Iris pigment epithelial cell (primary cell): ENCODE measurements at regions not wholly inside any gene's neighbourhood (a gene's known extent, or its start where the extent isn't known, plus 50 kb on each side); places are given as distances from the start of the nearest gene placed in this dataset.
"Not testable (repeated sequence)": the region's sequence is repeated elsewhere in the genome, so short reads cannot be mapped to it uniquely, and the experiment has no call there.

Experiments used
- DNase-seq: peaks from one replicate; pipeline ENCODE4 v3.0.0-alpha.2; 2011; ENCODE audit warnings: low read depth

DNA sequence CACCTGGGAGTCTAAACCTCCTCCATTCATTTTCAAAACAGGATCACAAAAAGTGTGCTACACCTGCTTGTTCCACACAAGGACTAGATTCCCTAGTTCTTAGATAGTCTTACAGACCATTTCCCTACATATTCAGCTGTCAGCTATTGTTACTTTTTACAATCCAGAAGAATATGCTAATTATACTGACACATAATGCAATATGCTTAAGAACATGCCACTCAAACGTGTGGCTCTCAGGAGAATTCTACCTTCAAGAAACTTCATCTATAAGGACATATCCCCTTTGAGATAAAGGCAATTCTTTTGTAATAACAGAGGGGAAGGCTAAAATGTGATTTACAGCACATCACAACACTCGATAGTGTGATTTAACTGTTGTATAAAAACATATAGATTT lies 456.1 kb upstream of the ARRDC3 start:
- no peak for DNase-seq

DNA sequence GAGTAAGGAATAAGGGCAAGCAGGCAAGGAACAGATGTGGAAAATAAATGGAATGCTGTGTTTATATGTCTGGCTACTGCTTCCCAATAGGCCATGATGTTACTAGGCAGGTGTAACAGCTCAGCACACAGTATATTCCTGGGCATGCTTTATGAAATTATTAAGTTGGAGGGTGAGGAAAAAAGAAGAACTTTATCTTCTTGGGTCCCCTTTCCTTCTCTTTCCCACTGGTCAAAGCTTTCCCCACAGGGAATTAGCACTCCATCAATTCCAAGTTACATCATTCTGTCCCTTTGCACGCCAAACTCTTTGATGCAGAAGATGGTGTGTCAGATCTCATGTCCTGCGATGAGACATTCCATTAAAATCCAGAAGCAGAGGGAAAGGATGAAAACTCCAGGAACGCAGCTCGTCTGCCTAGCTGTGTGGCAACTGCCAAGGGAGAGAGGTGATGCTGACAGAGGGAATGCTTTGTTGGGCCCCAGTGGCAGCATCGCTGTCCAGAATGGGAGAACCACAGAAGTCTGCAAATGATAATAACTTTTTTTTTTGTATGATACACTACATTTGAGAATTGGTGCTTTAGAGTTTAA lies 447.3 kb upstream of the ARRDC3 start:
- no peak for DNase-seq

DNA sequence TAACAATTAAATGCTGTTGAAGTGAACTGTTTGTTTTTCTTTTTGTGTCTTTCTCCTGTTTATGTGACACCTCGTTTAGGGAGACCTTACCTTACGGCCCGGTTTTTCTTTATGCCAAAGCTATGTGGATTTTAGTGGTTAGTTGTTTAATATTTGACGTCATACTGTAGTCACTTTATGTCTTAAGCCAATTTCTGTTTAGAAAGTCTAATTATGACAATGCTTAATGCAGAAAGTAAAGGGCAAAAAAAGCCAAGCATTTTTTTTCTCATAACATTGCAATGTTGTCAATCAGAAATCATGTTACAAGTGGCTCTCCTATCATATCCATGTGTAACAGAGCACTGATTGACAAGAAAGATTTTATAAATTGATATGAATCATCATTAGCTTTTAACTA lies 442.5 kb upstream of the ARRDC3 start:
- DNase-seq, result no peak

DNA sequence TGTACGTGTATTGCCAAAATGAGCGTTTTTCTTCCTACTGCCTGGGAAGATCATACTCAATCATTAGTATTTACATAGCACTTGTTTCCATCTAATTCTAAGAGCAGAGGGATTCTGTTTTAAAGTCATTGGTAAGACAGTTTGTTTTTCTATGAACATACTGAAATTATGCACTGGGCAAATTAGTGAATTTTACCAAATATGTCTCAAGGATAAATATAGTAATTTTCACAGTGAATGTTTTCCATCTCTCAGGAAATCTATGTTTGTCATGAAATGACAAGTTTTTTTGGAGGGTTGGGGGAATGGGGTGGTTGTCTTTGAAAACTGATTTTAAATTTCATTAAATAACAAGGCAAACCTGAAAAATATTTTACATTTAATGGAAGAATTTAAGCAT lies 441.3 kb upstream of the ARRDC3 start:
- no peak for DNase-seq

DNA sequence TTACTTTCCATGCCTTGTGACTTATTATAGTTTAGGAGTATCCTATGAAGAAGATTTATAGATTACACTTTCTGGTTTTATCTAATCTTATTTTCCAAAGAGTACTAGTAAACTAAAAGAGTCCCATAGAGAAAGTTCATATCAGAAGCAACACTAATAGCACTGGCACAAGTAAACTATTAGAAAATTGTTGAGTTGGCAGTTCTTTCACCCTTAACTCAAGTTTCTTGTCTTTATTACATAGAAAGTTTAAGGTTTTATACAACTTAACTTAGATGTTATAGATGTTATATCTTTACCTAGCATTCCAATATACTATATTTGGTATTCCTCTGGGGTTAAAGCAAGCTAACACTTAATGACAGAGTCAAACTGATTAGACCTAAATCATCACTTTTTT lies 437.8 kb upstream of the ARRDC3 start:
- no peak for DNase-seq

DNA sequence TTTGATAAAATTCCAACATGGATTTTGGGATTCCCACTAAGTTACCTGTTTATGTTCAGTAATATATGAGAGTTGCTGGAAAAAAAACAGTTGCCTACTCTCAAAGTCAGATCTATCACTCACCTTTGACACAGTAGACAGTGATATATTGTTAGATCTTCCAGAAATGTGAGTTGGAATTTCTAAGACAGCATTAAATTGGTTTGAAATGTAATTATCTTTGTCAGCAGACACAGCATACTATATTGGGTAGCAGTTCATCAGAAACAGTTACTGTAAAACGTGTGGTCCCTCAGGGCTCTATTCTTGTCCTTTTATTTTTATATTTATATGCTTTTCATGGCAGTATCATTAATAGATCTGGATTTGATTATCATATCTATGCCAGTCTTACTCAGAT lies 433.6 kb upstream of the ARRDC3 start:
- DNase-seq, result no peak

DNA sequence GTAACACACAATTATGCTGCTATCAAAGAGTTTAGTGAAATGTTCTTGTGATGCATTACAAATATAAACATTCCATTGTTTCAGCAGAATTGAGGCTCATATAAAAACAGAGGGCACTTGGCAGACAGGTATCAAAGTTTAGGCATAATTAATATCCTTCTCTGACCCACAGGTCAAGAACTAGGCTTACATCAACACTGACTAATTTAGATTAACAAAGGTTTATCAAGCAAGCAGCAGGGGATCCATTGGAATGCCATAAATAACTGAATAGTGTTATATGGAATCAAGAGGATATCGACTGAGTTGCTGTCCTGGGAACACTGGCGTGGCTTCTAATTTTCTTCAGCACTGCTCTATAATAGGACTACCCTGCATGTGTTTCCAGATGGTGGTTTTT lies 414.5 kb upstream of the ARRDC3 start:
- no peak for DNase-seq

DNA sequence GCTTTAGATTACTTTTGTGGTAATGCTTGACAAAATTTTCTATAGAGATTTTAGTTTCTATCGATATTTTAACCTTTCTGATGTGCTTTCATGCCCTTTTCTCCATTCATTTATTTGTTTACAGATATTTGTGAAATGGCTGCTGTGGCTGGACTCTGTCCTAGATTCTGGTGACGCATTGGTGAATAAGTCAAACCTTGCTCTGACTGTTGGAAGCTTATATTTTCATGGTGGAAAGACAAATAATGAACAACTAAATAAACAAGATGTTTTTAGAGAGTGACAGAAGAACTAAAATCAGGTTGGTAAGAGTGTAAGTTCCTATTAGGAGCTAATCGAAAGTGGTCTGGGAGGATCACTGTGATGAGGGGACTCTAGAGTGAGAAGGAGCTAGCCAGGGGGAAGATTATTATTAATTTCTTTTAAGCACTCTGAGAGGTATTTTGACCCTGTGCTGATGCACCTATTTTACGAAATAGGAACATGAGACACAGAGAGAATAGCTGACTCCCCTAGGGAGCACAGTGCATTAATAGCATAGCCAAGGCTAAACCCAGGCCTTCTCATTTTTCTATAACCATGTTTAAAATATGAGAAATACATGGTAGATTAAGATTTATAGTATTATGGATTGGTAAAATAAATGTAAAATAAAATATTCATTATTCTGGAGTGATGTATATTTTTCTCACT lies 411.9 kb upstream of the ARRDC3 start:
- no peak for DNase-seq

DNA sequence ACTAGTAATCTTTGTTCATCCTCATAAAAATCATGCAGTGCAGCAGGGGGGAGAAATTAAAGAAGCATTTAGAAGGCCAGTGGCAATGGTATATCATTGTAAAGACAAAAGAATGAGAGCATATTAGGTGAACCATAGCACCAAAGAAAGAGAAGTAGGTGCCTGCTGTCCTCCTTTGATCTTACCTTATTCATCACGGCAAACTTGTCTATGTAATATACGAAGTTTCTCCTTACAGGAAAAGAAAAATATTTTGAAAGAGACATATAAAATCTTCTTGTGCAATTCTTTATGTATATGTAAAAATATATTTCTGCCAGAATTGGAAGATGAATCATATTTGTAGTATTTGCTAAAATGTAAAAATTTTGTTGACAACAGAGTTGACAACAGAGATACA lies 411.3 kb upstream of the ARRDC3 start:
- no peak for DNase-seq

DNA sequence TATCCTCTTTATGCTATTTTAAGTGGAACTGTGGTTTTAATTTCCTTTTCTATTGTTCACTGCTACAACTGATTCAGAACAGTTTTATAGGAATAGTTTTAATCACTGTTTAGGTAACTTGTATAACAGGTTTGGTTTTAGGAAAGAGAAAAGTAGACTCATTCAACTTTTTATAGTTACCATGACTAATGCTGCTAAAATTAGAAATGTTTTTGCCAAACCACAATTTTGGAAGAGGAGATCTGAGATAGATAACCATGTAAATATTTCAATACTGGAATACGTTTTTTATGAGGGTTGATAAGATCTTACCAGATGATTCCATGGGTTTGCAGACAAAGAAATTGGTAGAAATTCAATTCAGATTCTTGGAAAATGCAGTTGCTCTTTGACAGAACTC lies 404.6 kb upstream of the ARRDC3 start:
- peak; percentile 2 for DNase-seq

DNA sequence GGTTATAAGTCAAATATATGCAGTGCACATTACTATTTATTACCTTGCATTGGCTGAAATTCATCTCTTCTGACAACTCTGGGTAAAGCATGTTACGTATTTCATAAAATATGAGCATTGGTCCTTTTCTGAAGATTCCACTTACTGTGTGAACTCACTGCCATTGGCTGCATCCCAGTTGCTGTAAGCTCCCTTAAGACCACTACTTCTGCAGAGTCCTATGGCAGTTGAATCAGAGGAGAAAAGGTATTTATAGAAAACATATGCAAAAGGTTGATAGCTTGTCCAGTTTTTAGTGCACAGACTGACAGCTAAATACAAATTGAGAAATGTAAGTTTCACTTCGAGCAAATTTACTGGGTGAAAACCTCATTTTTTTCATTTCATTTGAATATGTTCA lies 394.6 kb upstream of the ARRDC3 start:
- DNase-seq, result no peak

DNA sequence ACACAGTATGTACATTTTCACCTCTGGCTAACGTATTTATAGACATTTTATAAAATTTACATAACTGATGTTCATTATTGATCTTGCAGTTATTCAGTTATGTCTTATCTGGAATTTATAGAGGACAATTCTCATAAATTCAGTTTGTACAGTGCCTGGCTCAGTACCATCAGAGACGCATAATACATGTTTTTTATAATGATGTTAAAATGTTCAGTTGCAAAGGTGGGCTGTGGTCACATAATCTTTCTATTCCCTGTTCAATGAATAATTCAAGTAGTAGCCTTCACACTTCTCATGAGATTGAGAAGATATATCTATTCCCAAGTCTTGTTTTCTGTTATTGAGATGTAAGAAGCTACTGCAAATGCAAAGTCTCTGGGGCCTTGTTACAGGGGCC lies 393.1 kb upstream of the ARRDC3 start:
- no peak for DNase-seq

DNA sequence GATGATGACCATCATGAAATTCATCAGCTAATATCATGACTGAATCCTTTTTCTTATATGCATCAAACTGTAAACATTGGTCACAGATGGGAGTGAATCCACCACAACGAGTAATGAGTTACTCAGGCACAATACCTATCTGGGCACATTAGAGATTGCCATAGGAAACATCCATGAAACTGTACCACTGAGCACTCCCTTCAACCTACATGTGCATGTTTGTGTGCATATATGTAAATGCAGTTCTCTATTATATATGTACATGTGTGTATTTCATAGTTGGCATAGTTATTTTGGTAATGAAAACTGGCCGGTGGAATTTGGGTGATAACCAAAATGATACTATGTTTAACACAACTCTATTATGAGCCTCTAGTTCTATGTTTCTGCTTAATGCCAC lies 387.3 kb upstream of the ARRDC3 start:
- DNase-seq, result no peak

DNA sequence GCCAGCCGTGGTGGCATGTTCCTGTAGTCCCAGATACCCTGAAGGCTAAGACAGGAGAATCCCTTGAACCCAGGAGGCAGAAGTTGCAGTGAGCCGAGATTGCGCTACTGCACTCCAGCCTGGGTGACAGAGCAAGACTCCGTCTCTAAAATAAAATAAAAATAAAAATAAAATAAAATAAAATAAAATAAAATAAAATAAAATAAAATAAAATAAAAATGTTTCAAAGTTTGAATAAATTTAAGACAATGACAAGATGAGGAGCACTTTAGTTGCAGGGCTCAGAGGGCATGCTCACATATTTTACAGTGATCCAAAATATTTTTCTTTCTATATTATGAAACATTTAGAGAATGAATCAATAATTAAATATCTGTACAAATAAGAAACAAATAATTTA lies 374.3 kb upstream of the ARRDC3 start:
- not testable (repeated sequence) for DNase-seq

DNA sequence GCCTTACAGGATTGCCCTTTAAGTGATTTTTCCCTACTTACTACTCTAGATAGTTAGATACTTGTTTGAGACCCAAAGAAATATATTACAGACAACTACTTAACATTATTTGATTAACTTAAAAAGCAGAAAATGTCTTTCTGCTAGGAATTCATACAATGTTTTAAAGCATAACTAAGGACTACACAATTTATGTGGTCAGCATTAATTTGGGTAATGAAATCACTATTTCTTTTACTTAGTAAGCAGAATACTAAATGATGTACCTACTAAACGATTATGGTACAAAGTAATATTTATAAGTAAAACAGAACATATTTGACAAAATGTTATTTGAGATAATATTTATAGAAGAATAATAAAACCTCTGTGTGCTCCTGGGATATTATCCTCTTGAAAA lies 371.9 kb upstream of the ARRDC3 start:
- DNase-seq, result no peak

DNA sequence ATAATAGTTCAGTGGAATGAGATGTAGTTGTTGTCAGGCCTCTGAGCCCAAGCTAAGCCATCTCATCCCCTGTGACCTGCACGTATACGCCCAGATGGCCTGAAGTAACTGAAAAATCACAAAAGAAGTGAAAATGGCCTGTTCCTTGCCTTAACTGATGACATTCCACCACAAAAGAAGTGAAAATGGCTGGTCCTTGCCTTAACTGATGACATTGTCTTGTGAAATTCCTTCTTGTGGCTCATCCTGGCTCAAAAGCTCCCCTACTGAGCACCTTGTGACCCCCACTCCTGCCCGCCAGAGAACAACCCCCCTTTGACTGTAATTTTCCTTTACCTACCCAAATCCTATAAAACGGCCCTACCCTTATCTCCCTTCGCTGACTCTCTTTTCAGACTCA lies 361.4 kb upstream of the ARRDC3 start:
- DNase-seq, result not testable (repeated sequence)

DNA sequence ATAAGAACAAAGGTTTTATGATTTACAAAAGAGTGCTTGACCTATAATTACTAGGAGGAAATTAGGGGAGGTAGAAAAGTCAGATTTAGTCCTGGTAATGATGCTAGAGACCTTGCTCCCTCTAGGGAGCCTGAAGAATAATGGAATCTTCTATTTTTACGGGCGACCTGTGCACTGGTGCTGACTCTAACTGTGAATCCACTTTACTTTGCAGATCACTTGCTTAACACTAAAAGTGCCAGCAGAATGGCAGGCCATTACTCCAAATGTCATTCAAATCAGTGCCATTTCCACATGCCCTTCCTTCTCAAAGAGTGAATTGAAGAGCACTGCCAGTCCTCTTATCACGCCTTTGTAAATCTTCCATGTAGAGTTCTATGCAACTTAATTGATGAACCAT lies 359.4 kb upstream of the ARRDC3 start:
- no peak for DNase-seq

DNA sequence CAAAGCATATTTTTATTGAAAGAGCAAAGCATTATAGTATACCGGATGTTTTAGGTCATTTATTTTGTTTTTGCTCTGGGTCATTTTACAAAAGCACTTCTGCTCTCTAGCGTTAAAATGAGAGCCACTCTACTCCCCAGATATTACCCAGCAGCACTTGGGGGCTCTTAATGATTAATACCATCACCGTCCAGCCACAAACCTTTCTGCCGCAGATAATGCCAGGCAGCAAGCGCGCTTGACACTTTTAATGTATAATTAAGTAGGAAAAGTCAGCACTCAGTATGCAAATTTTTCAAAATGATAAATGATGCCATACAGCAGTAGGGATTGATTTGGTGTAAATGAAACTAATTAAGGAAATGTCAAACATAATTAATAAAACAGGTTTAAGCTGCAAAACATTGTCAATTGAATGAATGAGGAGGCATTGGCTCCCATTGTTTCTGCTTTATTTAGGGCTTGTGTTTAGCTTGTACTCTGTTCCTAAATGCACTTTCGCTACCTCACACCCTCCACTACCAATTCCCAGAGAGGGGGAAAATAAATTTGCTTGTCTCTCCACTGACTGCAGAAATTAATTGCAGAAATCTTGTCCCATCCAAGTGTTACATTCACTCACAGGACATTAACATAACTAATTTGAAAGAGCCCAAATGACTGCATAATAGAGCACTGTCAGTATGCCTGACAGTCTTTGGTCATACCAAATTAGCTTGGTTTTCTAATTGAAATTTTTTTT lies 358.8 kb upstream of the ARRDC3 start:
- DNase-seq, result no peak

DNA sequence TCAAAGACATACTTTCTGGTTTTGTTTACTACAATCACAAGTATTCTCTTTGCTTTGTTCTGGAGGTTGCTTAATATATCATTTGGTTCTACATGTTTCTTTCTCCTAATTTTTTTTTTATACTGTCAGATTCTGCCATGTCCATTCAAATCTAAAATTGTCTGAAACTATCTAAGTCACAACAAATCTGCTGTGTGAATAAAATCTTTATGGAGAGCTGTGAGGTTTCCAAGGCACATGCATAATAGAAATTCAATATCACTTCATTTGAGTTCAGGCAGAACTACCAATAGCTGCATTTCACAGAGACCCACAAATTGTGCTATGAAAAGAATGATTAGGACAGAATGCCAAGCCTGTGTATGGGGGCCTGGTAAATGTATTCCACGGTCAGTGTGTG lies 346.9 kb upstream of the ARRDC3 start:
- no peak for DNase-seq

DNA sequence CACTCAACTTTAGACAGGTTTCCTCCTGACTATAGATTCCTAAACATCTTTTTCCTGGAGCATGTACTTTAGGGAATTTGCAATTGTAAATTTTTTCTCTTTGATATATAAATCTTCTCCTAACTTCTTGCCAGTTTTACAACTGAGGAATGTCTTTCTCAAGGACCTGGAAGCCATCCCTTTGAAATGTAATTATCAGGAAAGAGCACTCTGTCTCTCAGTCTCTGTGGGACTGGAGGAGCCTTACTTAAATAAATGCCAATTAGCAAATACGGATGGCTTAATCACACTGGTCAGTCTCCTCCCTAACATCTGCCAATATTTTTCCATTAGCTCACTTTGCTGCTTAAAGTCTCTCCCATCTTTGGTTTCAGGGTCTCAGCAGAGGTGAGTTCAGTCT lies 344.3 kb upstream of the ARRDC3 start:
- no peak for DNase-seq

DNA sequence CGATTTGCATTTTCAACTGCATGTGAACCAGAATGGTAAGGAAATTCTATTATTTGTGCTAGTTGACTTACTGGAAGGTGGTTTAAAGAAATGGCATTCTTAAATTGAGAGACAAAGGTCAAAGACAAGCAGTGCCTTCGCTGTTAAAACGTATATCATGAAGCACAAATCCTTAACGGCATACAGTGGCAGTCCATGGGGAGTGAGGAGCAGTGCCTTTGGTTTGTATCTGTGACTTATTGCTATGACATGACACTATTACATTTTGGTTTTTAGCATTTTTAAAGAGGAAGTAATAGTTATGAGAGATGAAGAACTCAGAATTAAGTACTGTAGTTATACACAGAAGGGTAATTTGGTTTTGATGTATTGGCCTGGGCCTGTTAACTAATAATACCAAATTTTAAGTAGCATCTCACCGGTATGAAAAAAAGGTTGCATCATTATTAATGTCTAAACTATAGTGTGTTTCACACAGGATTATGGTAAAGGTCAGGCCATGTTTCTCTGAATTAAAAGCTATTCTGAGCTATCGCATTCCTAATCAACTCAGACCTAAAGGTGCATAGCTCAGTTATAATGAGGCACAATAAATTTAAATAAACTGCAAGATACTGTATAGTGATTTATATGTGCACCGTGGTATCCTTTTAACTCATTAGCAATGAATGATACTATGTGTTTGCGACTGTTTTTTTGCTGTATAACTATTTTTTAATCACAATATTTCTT lies 339.8 kb upstream of the ARRDC3 start:
- no peak for DNase-seq

DNA sequence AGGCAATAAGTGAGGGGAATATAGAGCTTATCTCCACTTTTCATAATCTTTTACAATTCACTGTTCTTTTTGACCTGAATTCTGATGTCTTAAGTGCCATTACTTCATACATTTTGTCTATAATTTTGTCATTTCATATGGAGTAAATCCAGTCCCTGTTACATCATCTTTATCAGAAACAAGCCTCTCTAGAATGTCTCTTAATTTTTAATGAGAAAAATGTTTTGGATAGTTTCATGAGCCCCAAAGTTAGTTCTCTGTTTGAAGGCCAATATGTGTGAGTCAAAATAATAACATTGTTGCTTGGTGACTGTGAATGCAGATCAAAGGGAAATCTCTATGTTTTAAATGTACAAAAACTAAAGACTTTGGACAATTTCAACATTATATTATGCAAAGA lies 329.6 kb upstream of the ARRDC3 start:
- DNase-seq, result peak; percentile 28

DNA sequence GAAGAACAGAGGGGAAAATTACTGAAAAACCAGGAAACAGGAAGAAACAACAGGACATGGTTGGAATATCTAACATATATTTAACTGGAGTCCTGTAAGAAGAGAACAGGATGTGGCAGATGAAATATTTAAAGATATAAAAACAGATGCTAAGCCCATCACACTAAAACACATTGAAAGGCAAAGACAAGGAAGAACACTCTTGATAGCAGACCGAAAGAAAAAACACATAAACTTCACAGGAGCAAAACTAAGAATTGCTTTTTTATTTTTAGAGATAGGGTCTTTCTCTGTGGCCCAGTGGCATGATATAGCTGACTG lies 324.4 kb upstream of the ARRDC3 start:
- no peak for DNase-seq
